Suppressor macrophage (primary cell): ENCODE measurements at regions not wholly inside any gene's neighbourhood (a gene's known extent, or its start where the extent isn't known, plus 50 kb on each side); places are given as distances from the start of the nearest gene placed in this dataset.
A peak's percentile ranks its signal among the peaks of the same experiment; 100 is the strongest.

Experiments used
- DNase-seq, 4 experiments: peaks; one replicate each; pipeline ENCODE4 v3.0.0-alpha.2; 2020 to 2022

GRCh38 chr3:153078826-153079225 lies 83.2 kb upstream of the RAP2B start:
- no peak for DNase-seq

- DNase-seq = no peak
Observed at GRCh38 chr3:153079386-153079785, 82.6 kb upstream of the RAP2B start.

- DNase-seq = peak in 1 of 4 experiments; percentile 35
Observed at GRCh38 chr3:153080778-153081240, 81.2 kb upstream of the RAP2B start.

GRCh38 chr3:153084431-153084830 lies 77.6 kb upstream of the RAP2B start:
- no peak for DNase-seq

GRCh38 chr3:153087595-153088566 lies 74.1 kb upstream of the RAP2B start:
- DNase-seq = no peak

GRCh38 chr3:153089620-153090019 lies 72.4 kb upstream of the RAP2B start:
- no peak for DNase-seq

GRCh38 chr3:153090973-153091372 lies 71.1 kb upstream of the RAP2B start:
- no peak for DNase-seq

- DNase-seq = no peak
Observed at GRCh38 chr3:153093629-153094028, 68.4 kb upstream of the RAP2B start.

- peak in 2 of 4 experiments; percentile 13 to 45 for DNase-seq
Observed at GRCh38 chr3:153094386-153094785, 67.6 kb upstream of the RAP2B start.

- DNase-seq = no peak
Observed at GRCh38 chr3:153095441-153095840, 66.6 kb upstream of the RAP2B start.

- no peak for DNase-seq
Observed at GRCh38 chr3:153096731-153097131, 65.3 kb upstream of the RAP2B start.

GRCh38 chr3:153097213-153097612 lies 64.8 kb upstream of the RAP2B start:
- no peak for DNase-seq

GRCh38 chr3:153099131-153099530 lies 62.9 kb upstream of the RAP2B start:
- DNase-seq = no peak

GRCh38 chr3:153103406-153103945 lies 58.5 kb upstream of the RAP2B start:
- DNase-seq = peak in 1 of 4 experiments; percentile 20

GRCh38 chr3:153110041-153110440 lies 52.0 kb upstream of the RAP2B start:
- DNase-seq = peak; percentile 32 to 55 (median 49)

- DNase-seq = no peak
Observed at GRCh38 chr3:153111016-153111415, 51.0 kb upstream of the RAP2B start.
